HT1080 (cell line): ENCODE measurements at regions not wholly inside any gene's neighbourhood (a gene's known extent, or its start where the extent isn't known, plus 50 kb on each side); places are given as distances from the start of the nearest gene placed in this dataset.

Experiments used
- DNase-seq: peaks from one replicate; pipeline ENCODE4 v3.0.0-alpha.2; 2015; ENCODE audit warnings: low read depth

GRCh38 chr6:127641905-127642304 lies 64.9 kb downstream of the C6orf58 start:
- DNase-seq: peak; percentile 42
